Activated CD8-positive, alpha-beta memory T cell treated with anti-CD3 and anti-CD28 coated beads, Interleukin-2, amount 10 ng/mL, durations not matched to agents 7 days and 5 days (primary cell): ENCODE measurements at regions not wholly inside any gene's neighbourhood (a gene's known extent, or its start where the extent isn't known, plus 50 kb on each side); places are given as distances from the start of the nearest gene placed in this dataset.
"Not testable (repeated sequence)": the region's sequence is repeated elsewhere in the genome, so short reads cannot be mapped to it uniquely, and the experiment has no call there.

Source experiments
- ATAC-seq: fragments of 150-1000 bp; cut with Tn5 transposase; one replicate; pipeline ENCODE4 v1.10.0; 2021; ENCODE audit warnings: moderate library complexity
- CTCF ChIA-PET: fragments of 350-600 bp; sonication (Branson Sonifier 250); formaldehyde crosslinking; loops from one replicate; lab custom pipeline; 2021; ENCODE audit warnings: antibody characterized with exemption; lab: Charles Lee
- DNase-seq: peaks from one replicate; pipeline ENCODE4 v3.0.0-alpha.2; 2020
- H3K27ac Mint-ChIP-seq: one replicate; pipeline ENCODE4 v1.8.0; 2021; ENCODE audit warnings: mild to moderate bottlenecking, mixed read lengths
- H3K27me3 Mint-ChIP-seq: one replicate; pipeline ENCODE4 v1.8.0; 2021; ENCODE audit warnings: mixed read lengths
- H3K36me3 Mint-ChIP-seq: one replicate; pipeline ENCODE4 v1.8.0; 2021; ENCODE audit warnings: mild to moderate bottlenecking, mixed read lengths
- H3K4me1 Mint-ChIP-seq: one replicate; pipeline ENCODE4 v1.8.0; 2021; ENCODE audit warnings: mixed read lengths
- H3K4me3 Mint-ChIP-seq: one replicate; pipeline ENCODE4 v1.8.0; 2021; ENCODE audit warnings: mild to moderate bottlenecking, moderate library complexity, mixed read lengths
- H3K9me3 Mint-ChIP-seq: one replicate; pipeline ENCODE4 v1.8.0; 2022; ENCODE audit warnings: low read depth, mixed read lengths

DNA sequence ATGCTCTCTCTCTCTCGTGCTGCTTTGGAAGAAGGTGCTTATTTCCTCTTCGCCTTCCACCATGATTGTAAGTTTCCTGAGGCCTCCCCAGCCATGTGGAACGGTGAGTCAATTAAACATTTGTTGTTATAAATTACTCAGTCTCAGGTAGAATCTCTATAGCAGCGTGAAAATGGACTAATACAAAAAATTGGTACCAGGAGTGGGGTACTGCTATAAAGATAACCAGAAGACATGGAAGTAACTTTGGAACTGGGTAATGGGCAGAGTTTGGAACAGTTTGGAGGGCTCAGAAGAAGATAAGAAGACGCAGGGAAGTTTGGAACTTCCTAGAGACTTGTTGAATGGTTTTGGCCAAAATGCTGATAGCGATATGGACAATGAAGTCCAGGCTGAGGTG lies 175.6 kb upstream of the CLINT1 start:
- DNase-seq, CTCF ChIA-PET, ATAC-seq, H3K36me3 Mint-ChIP-seq, H3K4me1 Mint-ChIP-seq, H3K27ac Mint-ChIP-seq, H3K4me3 Mint-ChIP-seq: not testable (repeated sequence)
- H3K9me3 Mint-ChIP-seq = peaks cover 10% of the 10 kb centered on the region
- peaks cover 19% of the 10 kb centered on the region for H3K27me3 Mint-ChIP-seq

DNA sequence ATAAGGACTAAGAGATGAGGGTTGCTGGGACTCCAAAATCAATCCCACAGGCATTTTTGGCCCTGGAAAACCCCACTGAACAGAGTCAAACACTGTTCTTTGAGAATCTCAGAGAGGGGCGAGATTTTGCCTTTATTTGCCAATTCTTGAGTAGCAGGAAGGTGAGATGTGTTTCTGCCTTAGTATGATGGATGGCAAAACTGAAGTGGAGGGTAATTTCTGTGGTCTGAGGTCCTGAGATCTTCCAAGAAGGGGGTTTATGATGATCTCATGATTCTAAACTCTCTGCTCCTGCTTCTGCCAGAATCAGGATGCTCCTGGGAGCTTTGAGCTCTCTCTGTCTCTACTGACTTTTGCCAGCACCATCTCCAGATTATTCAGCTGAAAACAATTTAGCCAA lies 174.8 kb upstream of the CLINT1 start:
- H3K9me3 Mint-ChIP-seq = peaks cover 10% of the 10 kb centered on the region
- ATAC-seq (no peak), DNase-seq (no peak)
- H3K4me3 Mint-ChIP-seq = no peak overlapping the region
- CTCF ChIA-PET = no interaction called here
- peaks cover 25% of the 10 kb centered on the region for H3K27me3 Mint-ChIP-seq
- no peak overlapping the region for H3K27ac Mint-ChIP-seq
- H3K36me3 Mint-ChIP-seq = no peaks in the 10 kb centered on the region
- H3K4me1 Mint-ChIP-seq = no peaks in the 10 kb centered on the region

GRCh38 chr5:158033076-158033475 lies 174.1 kb upstream of the CLINT1 start:
- CTCF ChIA-PET = no interaction called here
- Mint-ChIP-seq H3K4me3 (no peak overlapping the region), H3K27ac (no peak overlapping the region)

GRCh38 chr5:158032246-158032645 lies 173.3 kb upstream of the CLINT1 start:
- Mint-ChIP-seq H3K36me3 (no peaks in the 10 kb centered on the region), H3K4me1 (no peaks in the 10 kb centered on the region), H3K4me3 (no peak overlapping the region), H3K27me3 (peaks cover 29% of the 10 kb centered on the region), H3K27ac (no peak overlapping the region), H3K9me3 (peaks cover 10% of the 10 kb centered on the region)
- DNase-seq (no peak), ATAC-seq (no peak)
- CTCF ChIA-PET = no interaction called here

More at GRCh38 chr5:158033076-158033475, 174.1 kb upstream of the CLINT1 start:
- Mint-ChIP-seq H3K4me1 (no peaks in the 10 kb centered on the region), H3K36me3 (no peaks in the 10 kb centered on the region), H3K27me3 (peaks cover 25% of the 10 kb centered on the region), H3K9me3 (peaks cover 10% of the 10 kb centered on the region)
- ATAC-seq (no peak), DNase-seq (no peak)

DNA sequence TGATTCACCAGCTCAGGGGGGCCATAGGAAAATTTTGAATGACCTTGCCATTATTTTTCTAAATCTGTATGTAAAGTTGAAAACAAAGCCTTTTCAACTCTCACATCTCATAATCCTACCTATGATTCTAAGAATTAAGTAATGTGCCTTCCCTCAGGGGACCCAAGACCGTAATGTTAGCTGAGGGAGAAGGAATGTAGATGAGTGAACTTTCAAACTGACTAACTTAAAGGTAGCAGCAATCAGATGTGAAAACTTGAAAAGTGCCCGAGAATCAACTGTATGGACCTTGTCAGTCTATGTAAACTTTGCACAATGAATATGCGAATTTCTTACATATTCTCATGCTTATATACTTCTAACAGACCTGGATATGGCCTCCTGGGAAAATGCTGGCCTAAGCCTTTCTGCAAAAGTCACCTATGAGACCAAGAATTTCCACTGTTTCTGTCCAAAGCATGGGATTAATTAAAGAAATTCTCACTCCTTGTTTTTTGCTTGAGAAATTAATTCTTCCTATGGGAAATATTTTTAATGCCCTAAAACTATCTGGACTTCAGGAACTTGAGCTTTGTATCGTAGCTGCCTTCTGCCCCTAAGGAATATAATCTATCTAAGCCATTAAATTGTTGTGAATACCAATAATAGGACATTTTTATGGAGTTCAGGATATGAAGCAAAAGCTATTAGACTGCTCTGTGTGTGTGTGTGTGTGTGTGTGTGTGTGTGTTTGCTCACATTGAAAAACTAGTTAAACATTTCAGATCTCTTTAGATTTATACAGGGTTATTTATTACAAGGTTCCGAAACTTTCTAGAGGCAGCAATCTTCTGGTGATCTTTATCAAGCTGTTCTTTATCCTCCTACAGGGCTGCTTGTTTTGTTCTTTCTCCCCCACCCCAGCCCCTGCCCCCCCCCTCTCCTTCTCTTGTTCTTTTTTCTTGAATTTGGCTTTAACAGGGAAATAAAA lies 169.1 kb upstream of the CLINT1 start:
- ATAC-seq = no peak
- DNase-seq = no peak
- no peaks in the 10 kb centered on the region for H3K36me3 Mint-ChIP-seq
- no peak overlapping the region for H3K27ac Mint-ChIP-seq
- CTCF ChIA-PET = interaction anchor here (0.8 kb wide), 1 partner anchor 18 kb away, joined by 4 read pairs; no protein-coding TSS in a partner anchor
- no peaks in the 10 kb centered on the region for H3K4me1 Mint-ChIP-seq
- no peak overlapping the region for H3K4me3 Mint-ChIP-seq
- H3K9me3 Mint-ChIP-seq = peaks cover 2% of the 10 kb centered on the region
- H3K27me3 Mint-ChIP-seq = peaks cover 38% of the 10 kb centered on the region

DNA sequence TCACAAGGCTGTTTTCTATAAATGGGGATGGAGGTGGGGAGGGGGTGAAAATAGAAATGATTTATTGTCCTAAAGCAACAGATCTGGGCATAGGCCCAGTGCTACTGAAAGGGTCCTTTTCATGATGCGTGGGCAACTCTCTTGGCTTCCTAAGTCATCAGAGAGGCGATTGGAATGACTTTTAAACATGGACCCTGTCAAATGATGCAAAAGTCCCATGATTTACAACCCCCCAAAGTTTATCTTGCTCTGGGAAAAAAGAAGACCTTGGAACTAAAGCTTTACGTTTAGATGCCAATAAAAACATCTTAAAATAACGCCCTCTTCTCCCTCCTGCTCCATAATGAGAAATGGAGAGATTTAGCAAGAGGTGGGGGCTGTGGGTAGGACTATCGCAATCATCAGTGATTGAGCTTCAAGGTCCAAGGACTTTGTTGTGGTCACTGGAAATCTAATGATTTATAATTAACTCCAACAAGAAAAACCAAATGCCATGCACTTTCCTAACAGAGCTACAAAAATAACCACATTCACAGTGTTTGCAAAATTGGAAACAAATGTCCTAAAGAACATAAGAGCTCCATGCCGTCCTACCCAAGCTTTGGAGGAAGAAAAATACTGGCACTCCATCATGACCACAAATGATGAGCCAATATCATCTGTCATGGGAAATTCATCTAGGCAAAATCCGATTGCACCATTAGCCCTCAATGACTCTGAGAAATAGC lies 167.5 kb upstream of the CLINT1 start:
- peaks cover 2% of the 10 kb centered on the region for H3K9me3 Mint-ChIP-seq
- DNase-seq (no peak), ATAC-seq (no peak)
- H3K36me3 Mint-ChIP-seq = no peaks in the 10 kb centered on the region
- H3K4me1 Mint-ChIP-seq = no peaks in the 10 kb centered on the region
- H3K4me3 Mint-ChIP-seq = no peak overlapping the region
- H3K27me3 Mint-ChIP-seq = peaks cover 31% of the 10 kb centered on the region
- CTCF ChIA-PET = no interaction called here
- H3K27ac Mint-ChIP-seq = no peak overlapping the region

DNA sequence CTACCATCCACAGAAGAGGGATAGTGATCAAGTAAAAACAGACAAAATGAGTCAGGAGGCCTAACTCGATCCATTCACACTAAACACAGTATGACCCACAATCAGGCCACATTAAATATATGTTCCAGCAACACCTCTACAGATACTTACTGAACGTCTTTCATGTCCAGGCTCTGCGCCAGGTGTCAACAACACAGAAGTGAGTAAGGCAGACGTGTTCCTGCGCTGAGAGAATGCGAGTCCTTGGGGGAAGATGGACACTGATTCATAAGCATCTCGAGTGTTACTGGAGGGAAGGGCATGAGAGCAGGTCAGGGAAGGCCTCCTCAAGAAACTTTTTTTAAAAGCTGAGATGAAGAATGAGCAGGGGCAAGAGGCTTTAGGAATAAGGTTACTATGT lies 164.3 kb upstream of the CLINT1 start:
- ATAC-seq (no peak), DNase-seq (no peak)
- H3K27me3 Mint-ChIP-seq = peaks cover 21% of the 10 kb centered on the region
- H3K9me3 Mint-ChIP-seq = peaks cover 2% of the 10 kb centered on the region
- no peaks in the 10 kb centered on the region for H3K36me3 Mint-ChIP-seq
- no peak overlapping the region for H3K4me3 Mint-ChIP-seq
- no peaks in the 10 kb centered on the region for H3K4me1 Mint-ChIP-seq
- H3K27ac Mint-ChIP-seq = no peak overlapping the region
- CTCF ChIA-PET = no interaction called here

DNA sequence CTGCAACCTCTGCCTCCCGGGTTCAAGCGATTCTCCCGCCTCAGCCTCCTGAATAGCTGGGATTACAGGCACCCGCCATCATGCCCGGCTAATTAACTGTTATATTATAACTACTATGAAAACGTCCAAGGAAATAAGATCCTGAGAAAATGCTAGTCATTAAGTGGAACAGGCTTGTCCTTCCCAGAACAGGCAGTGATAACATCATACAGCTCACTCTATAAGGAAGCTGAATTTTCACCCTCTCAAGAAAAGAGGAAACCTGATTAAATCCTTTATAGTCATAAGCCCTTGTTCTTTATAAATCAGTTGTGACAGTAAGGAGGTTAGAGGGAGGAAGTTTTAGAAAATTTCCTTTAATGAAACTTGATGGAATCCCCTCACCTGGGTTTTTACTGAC lies 163.9 kb upstream of the CLINT1 start:
- DNase-seq (no peak), ATAC-seq (no peak)
- H3K27me3 Mint-ChIP-seq = peaks cover 22% of the 10 kb centered on the region
- H3K4me1 Mint-ChIP-seq = no peaks in the 10 kb centered on the region
- H3K9me3 Mint-ChIP-seq = peaks cover 2% of the 10 kb centered on the region
- no peak overlapping the region for H3K27ac Mint-ChIP-seq
- H3K4me3 Mint-ChIP-seq = no peak overlapping the region
- H3K36me3 Mint-ChIP-seq = no peaks in the 10 kb centered on the region
- CTCF ChIA-PET = no interaction called here

- H3K36me3 Mint-ChIP-seq = no peaks in the 10 kb centered on the region
- CTCF ChIA-PET = no interaction called here
Measured at GRCh38 chr5:158022393-158022792, 163.4 kb upstream of the CLINT1 start.

GRCh38 chr5:158020555-158021418 lies 161.8 kb upstream of the CLINT1 start:
- Mint-ChIP-seq H3K4me1 (no peaks in the 10 kb centered on the region), H3K27ac (no peak overlapping the region), H3K9me3 (peaks cover 2% of the 10 kb centered on the region), H3K27me3 (peaks cover 17% of the 10 kb centered on the region), H3K36me3 (no peaks in the 10 kb centered on the region), H3K4me3 (no peak overlapping the region)
- CTCF ChIA-PET = no interaction called here
- no peak for ATAC-seq
- DNase-seq = no peak

More at GRCh38 chr5:158022393-158022792, 163.4 kb upstream of the CLINT1 start:
- H3K27me3 Mint-ChIP-seq = peaks cover 19% of the 10 kb centered on the region
- ATAC-seq (no peak), DNase-seq (no peak)
- H3K4me3 Mint-ChIP-seq = no peak overlapping the region
- peaks cover 2% of the 10 kb centered on the region for H3K9me3 Mint-ChIP-seq
- no peak overlapping the region for H3K27ac Mint-ChIP-seq
- no peaks in the 10 kb centered on the region for H3K4me1 Mint-ChIP-seq

GRCh38 chr5:158017469-158017868 lies 158.5 kb upstream of the CLINT1 start:
- DNase-seq = no peak
- no peak for ATAC-seq
- no peak overlapping the region for H3K27ac Mint-ChIP-seq
- no peaks in the 10 kb centered on the region for H3K9me3 Mint-ChIP-seq
- no peaks in the 10 kb centered on the region for H3K4me1 Mint-ChIP-seq
- no peak overlapping the region for H3K4me3 Mint-ChIP-seq
- peaks cover 17% of the 10 kb centered on the region for H3K27me3 Mint-ChIP-seq
- no peaks in the 10 kb centered on the region for H3K36me3 Mint-ChIP-seq
- CTCF ChIA-PET = no interaction called here

- no peak for ATAC-seq
- Mint-ChIP-seq H3K27me3 (peaks cover 12% of the 10 kb centered on the region), H3K9me3 (no peaks in the 10 kb centered on the region), H3K36me3 (no peaks in the 10 kb centered on the region), H3K4me3 (no peak overlapping the region), H3K27ac (no peak overlapping the region), H3K4me1 (no peaks in the 10 kb centered on the region)
- no peak for DNase-seq
- CTCF ChIA-PET = no interaction called here
Measured at GRCh38 chr5:158014372-158014771, 155.4 kb upstream of the CLINT1 start.

DNA sequence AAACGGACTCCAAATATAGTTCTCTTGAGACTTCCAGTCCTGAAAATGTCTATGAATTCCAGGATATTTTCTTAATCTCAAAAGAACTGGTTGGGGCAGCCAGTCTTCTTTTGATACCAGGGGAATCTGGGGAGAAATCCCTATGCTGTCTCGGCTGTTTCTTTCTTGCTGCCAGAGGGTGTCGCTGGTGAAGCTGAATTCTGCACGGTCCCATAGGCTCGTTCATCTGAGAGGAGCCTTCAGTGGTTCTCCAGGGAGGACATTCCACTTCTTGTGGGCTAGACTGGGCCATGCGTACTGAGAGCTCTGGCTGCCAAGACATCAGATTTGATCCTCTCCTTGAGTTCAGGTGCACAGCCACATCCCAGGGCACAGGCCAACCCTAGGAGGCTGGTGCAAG lies 155.0 kb upstream of the CLINT1 start:
- no peak for DNase-seq
- no peaks in the 10 kb centered on the region for H3K4me1 Mint-ChIP-seq
- no peak for ATAC-seq
- peaks cover 12% of the 10 kb centered on the region for H3K27me3 Mint-ChIP-seq
- CTCF ChIA-PET = no interaction called here
- H3K27ac Mint-ChIP-seq = no peak overlapping the region
- H3K9me3 Mint-ChIP-seq = no peaks in the 10 kb centered on the region
- H3K36me3 Mint-ChIP-seq = no peaks in the 10 kb centered on the region
- H3K4me3 Mint-ChIP-seq = no peak overlapping the region
